Endothelial cell of umbilical vein (primary cell): ENCODE measurements at regions not wholly inside any gene's neighbourhood (a gene's known extent, or its start where the extent isn't known, plus 50 kb on each side); places are given as distances from the start of the nearest gene placed in this dataset.

ENCODE experiments used
- BruUV-seq: library from RNA; stranded (reverse); fragments of 400-500 nt; replicated peaks from 2 replicates; lab custom pipeline; 2021; lab: Mats Ljungman, UMichigan
- CTCF ChIA-PET: fragments of 300-600, 350-600 bp; sonication (Branson Sonifier 250); formaldehyde crosslinking; loops from one replicate; lab custom pipeline; 2021; ENCODE audit warnings: antibody characterized with exemption, inconsistent platforms; lab: Charles Lee
- POLR2A ChIA-PET: fragments of 300-600, 350-600 bp; sonication (Branson Sonifier 250); formaldehyde crosslinking; loops from one replicate; lab custom pipeline; 2021; ENCODE audit warnings: antibody characterized with exemption, inconsistent platforms; lab: Charles Lee
- DNase-seq: peaks from one replicate; pipeline ENCODE4 v3.0.0-alpha.2; 2011; ENCODE audit warnings: low read depth, low spot score
- FAIRE-seq: peaks from 2 replicates; lab custom pipeline; 2011; peaks lifted over from hg19 to GRCh38; lab: Jason Lieb, UNC
- H2AFZ ChIP-seq: 2 replicates; pipeline ENCODE4 v1.6.0; 2012; ENCODE audit warnings: low read depth, low read length, control low read depth, inconsistent platforms
- H3K27ac ChIP-seq: 2 replicates; pipeline ENCODE4 v1.5.1; 2011; ENCODE audit warnings: low read depth, mild to moderate bottlenecking, control low read depth, low read length, moderate library complexity; ENCODE audit not compliant: insufficient read depth
- H3K27me3 ChIP-seq, 2 experiments: 2 replicates each; pipeline versions ENCODE4 v1.6.0 to v1.6.1; 2011; ENCODE audit warnings: low read length in 2 of 2, mixed read lengths in 1 of 2; ENCODE audit not compliant: control insufficient read depth in 2 of 2, insufficient read depth in 2 of 2
- H3K36me3 ChIP-seq, 2 experiments: 2 replicates in 1 of 2; 3 replicates in 1 of 2; pipeline ENCODE4 v1.5.1; 2011; ENCODE audit warnings: low read length in 2 of 2, mild to moderate bottlenecking in 1 of 2, moderate library complexity in 1 of 2; ENCODE audit not compliant: control insufficient read depth in 2 of 2, insufficient read depth in 2 of 2; ENCODE audit errors: extremely low read depth in 1 of 2
- H3K4me1 ChIP-seq: 3 replicates; pipeline ENCODE4 v1.5.1; 2011; ENCODE audit warnings: mild to moderate bottlenecking, low read length; ENCODE audit not compliant: control insufficient read depth, insufficient read depth; ENCODE audit errors: extremely low read depth
- H3K4me2 ChIP-seq: 2 replicates; pipeline ENCODE4 v1.6.1; 2011; ENCODE audit warnings: low read length, control low read depth, mixed read lengths; ENCODE audit not compliant: insufficient read depth
- H3K4me3 ChIP-seq, 3 experiments: fragments of 200-600 bp in 1 of 3; sonication (generic), shearing (Covaris generic) in 1 of 3; replicated peaks in 1 of 3; 2 replicates each; pipeline ENCODE4 v1.5.1; 2011 to 2016; ENCODE audit warnings: control low read depth in 3 of 3, low read length in 3 of 3, mild to moderate bottlenecking in 2 of 3, inconsistent platforms in 1 of 3, low read depth in 1 of 3, moderate library complexity in 1 of 3; ENCODE audit not compliant: insufficient read depth in 1 of 3
- H3K79me2 ChIP-seq: 2 replicates; pipeline ENCODE4 v1.6.0; 2012; ENCODE audit warnings: low read length, inconsistent platforms; ENCODE audit not compliant: control insufficient read depth, insufficient read depth
- H3K9ac ChIP-seq: replicated peaks from 2 replicates; pipeline ENCODE3; 2011; ENCODE audit warnings: low read length, control low read depth; ENCODE audit not compliant: insufficient read depth; ENCODE audit errors: extremely low read depth
- H3K9me1 ChIP-seq: replicated peaks from 3 replicates; pipeline ENCODE4 v1.6.0; 2011; ENCODE audit warnings: mild to moderate bottlenecking, low read length; ENCODE audit not compliant: control insufficient read depth, insufficient read depth; ENCODE audit errors: extremely low read depth
- H3K9me3 ChIP-seq: replicated peaks from 2 replicates; pipeline ENCODE4 v1.5.1; 2012; ENCODE audit warnings: low read length, inconsistent platforms; ENCODE audit not compliant: control insufficient read depth, insufficient read depth
- H4K20me1 ChIP-seq: replicated peaks from 2 replicates; pipeline ENCODE3; 2011; ENCODE audit warnings: mild to moderate bottlenecking, low read length; ENCODE audit not compliant: control insufficient read depth, insufficient read depth; ENCODE audit errors: extremely low read depth
- EZH2 ChIP-seq: IDR thresholded peaks from 2 replicates; pipeline ENCODE4 v1.6.1; 2012; ENCODE audit warnings: borderline replicate concordance, low read depth, mild to moderate bottlenecking, moderate library complexity, low read length, inconsistent platforms; ENCODE audit not compliant: severe bottlenecking
- FOS ChIP-seq: IDR thresholded peaks from 2 replicates; pipeline ENCODE4 v1.6.1; 2011; ENCODE audit warnings: mild to moderate bottlenecking, low read length, moderate library complexity, borderline replicate concordance; ENCODE audit not compliant: insufficient read depth
- GATA2 ChIP-seq: IDR thresholded peaks from 2 replicates; pipeline ENCODE4 v1.7.0; 2011; ENCODE audit warnings: low read depth, mild to moderate bottlenecking, moderate library complexity, mixed read lengths, low read length; ENCODE audit not compliant: insufficient read length, insufficient read depth
- JUN ChIP-seq: IDR thresholded peaks from 2 replicates; pipeline ENCODE4 v1.6.1; 2011; ENCODE audit warnings: borderline replicate concordance, low read depth; ENCODE audit not compliant: insufficient read length, insufficient read depth
- MYC ChIP-seq: IDR thresholded peaks from one replicate; pipeline ENCODE4 v1.6.1; 2011; ENCODE audit warnings: mild to moderate bottlenecking, low read depth, low read length
- POLR2A ChIP-seq: IDR thresholded peaks from 2 replicates; pipeline ENCODE4 v1.6.1; 2012; ENCODE audit warnings: low read depth, mild to moderate bottlenecking, control low read depth, low read length
- POLR2AphosphoS5 ChIP-seq: IDR thresholded peaks from 2 replicates; pipeline ENCODE4 v1.6.1; 2012; ENCODE audit warnings: low read depth, mild to moderate bottlenecking, control low read depth, low read length, moderate library complexity; ENCODE audit not compliant: insufficient read depth
- dilution Hi-C: fragments of 300-500 bp; cut with MboI; formaldehyde crosslinking; loops from one replicate; pipeline ENCODE4 v1.15.0; 2019; ENCODE audit warnings: low sequenced_read_pairs; ENCODE audit not compliant: extremely low pct_ligation_motif_present
- intact Hi-C: fragments of 100-400 bp; cut with micrococcal nuclease; formaldehyde crosslinking; loops from one replicate; pipeline ENCODE4 v1.10.0; 2022
- TF ChIP-seq, protein P1 (sequence below), 2 donors: IDR thresholded peaks; 1 replicate in 1 of 2; 2 replicates in 1 of 2; pipeline ENCODE4 v1.5.1; 2011; ENCODE audit warnings: low read length in 2 of 2, mild to moderate bottlenecking in 2 of 2, moderate library complexity in 2 of 2, control low read depth in 1 of 2, inconsistent platforms in 1 of 2, low read depth in 1 of 2; ENCODE audit not compliant: insufficient read depth in 1 of 2; ENCODE audit errors: extremely low read depth in 1 of 2
- TF ChIP-seq, protein P2 (sequence below): IDR thresholded peaks from 2 replicates; pipeline ENCODE4 v1.6.1; 2011; ENCODE audit not compliant: insufficient read depth, insufficient read length

DNA sequence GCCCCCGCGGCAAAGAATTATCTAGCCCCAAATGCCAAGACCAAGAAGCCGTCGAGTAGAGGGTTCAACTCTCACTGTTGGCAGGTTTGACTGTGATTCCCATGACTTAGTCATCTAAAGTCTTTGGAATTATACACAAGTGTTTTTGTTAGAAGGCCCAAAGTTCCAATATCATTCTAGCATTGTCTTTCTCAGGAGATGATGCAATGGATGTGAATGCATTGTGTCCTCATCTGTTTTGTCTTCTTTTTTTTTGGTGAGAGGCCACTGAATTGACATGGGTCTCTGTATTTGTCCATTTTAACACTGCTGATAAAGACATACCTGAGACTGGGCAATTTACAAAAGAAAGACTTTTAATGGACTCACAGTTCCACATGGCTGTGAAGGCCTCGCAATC is 290.5 kb upstream of the ZFP64 start:
- Histone ChIP-seq H3K4me1 (no peaks in the 10 kb centered on the region), H3K4me2 (no peak overlapping the region), H3K9me1 (no peaks in the 10 kb centered on the region), H3K9ac (no peak overlapping the region), H3K27ac (no peak overlapping the region), H3K36me3 (no peaks in the 10 kb centered on the region), H2AFZ (no peak overlapping the region), H3K4me3 (no peak overlapping the region), H3K27me3 (no peaks in the 10 kb centered on the region), H3K9me3 (no peaks in the 10 kb centered on the region), H3K79me2 (no peaks in the 10 kb centered on the region), H4K20me1 (no peaks in the 10 kb centered on the region)
- FAIRE-seq (no peak), DNase-seq (no peak)
- CTCF ChIA-PET, result interaction anchor here (1.1 kb wide), 1 partner anchor 8 kb away, joined by 3 read pairs; no protein-coding TSS in a partner anchor
- no peak for TF ChIP-seq GATA2
- no peak for TF ChIP-seq MYC
- TF ChIP-seq, protein P1, sequence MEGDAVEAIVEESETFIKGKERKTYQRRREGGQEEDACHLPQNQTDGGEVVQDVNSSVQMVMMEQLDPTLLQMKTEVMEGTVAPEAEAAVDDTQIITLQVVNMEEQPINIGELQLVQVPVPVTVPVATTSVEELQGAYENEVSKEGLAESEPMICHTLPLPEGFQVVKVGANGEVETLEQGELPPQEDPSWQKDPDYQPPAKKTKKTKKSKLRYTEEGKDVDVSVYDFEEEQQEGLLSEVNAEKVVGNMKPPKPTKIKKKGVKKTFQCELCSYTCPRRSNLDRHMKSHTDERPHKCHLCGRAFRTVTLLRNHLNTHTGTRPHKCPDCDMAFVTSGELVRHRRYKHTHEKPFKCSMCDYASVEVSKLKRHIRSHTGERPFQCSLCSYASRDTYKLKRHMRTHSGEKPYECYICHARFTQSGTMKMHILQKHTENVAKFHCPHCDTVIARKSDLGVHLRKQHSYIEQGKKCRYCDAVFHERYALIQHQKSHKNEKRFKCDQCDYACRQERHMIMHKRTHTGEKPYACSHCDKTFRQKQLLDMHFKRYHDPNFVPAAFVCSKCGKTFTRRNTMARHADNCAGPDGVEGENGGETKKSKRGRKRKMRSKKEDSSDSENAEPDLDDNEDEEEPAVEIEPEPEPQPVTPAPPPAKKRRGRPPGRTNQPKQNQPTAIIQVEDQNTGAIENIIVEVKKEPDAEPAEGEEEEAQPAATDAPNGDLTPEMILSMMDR (IDR thresholded peaks at IDR 0.05; ENCODE audit: extremely low read depth in 1 of 2, insufficient read depth in 1 of 2, low read depth in 1 of 2, low read length in 2 of 2), result no peak
- TF ChIP-seq, protein P2, sequence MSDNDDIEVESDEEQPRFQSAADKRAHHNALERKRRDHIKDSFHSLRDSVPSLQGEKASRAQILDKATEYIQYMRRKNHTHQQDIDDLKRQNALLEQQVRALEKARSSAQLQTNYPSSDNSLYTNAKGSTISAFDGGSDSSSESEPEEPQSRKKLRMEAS, result no peak
- TF ChIP-seq POLR2A, result no peak
- no peak for TF ChIP-seq POLR2AphosphoS5
- TF ChIP-seq FOS, result no peak
- TF ChIP-seq EZH2, result no peak
- no peak for TF ChIP-seq JUN
- dilution Hi-C loops, result no loop called here
- intact Hi-C loops, result no loop called here
- BruUV-seq, result no TSS peak
- POLR2A ChIA-PET, result no interaction called here
